Activated CD8-positive, alpha-beta T cell treated with anti-CD3 and anti-CD28 coated beads for 36 hours (primary cell): ENCODE measurements at regions not wholly inside any gene's neighbourhood (a gene's known extent, or its start where the extent isn't known, plus 50 kb on each side); places are given as distances from the start of the nearest gene placed in this dataset.

Experiments
- ATAC-seq: fragments of 200-7000 bp; cut with Tn5 transposase; one replicate; pipeline ENCODE4 v1.10.0; 2021; ENCODE audit warnings: mild to moderate bottlenecking, moderate library complexity
- CTCF ChIA-PET: fragments of 350-600 bp; sonication (Branson Sonifier 250); formaldehyde crosslinking; loops from one replicate; lab custom pipeline; 2021; ENCODE audit warnings: antibody characterized with exemption; lab: Charles Lee
- POLR2A ChIA-PET: fragments of 350-600 bp; sonication (Branson Sonifier 250); formaldehyde crosslinking; loops from one replicate; lab custom pipeline; 2021; ENCODE audit warnings: antibody characterized with exemption; lab: Charles Lee
- DNase-seq: peaks from one replicate; pipeline ENCODE4 v3.0.0-alpha.2; 2020
- H3K27ac Mint-ChIP-seq: one replicate; pipeline ENCODE4 v1.8.0; 2021; ENCODE audit warnings: mild to moderate bottlenecking, mixed read lengths
- H3K27me3 Mint-ChIP-seq: one replicate; pipeline ENCODE4 v1.8.0; 2021; ENCODE audit warnings: mixed read lengths
- H3K36me3 Mint-ChIP-seq: one replicate; pipeline ENCODE4 v1.8.0; 2021; ENCODE audit warnings: low read depth, mixed read lengths
- H3K4me1 Mint-ChIP-seq: one replicate; pipeline ENCODE4 v1.8.0; 2021; ENCODE audit warnings: low read depth, mixed read lengths
- H3K4me3 Mint-ChIP-seq: one replicate; pipeline ENCODE4 v1.8.0; 2021; ENCODE audit warnings: mild to moderate bottlenecking, moderate library complexity, mixed read lengths
- H3K9me3 Mint-ChIP-seq: one replicate; pipeline ENCODE4 v1.8.0; 2021; ENCODE audit warnings: mixed read lengths
- intact Hi-C: fragments of 100-400 bp; cut with micrococcal nuclease; formaldehyde crosslinking; loops from one replicate; pipeline ENCODE4 v1.10.0; 2022
- TF ChIP-seq, protein P1 (sequence below): fragments of 200-600 bp; IDR thresholded peaks from one replicate; pipeline ENCODE4 v1.8.0; 2022; ENCODE audit warnings: antibody characterized with exemption, mild to moderate bottlenecking

DNA sequence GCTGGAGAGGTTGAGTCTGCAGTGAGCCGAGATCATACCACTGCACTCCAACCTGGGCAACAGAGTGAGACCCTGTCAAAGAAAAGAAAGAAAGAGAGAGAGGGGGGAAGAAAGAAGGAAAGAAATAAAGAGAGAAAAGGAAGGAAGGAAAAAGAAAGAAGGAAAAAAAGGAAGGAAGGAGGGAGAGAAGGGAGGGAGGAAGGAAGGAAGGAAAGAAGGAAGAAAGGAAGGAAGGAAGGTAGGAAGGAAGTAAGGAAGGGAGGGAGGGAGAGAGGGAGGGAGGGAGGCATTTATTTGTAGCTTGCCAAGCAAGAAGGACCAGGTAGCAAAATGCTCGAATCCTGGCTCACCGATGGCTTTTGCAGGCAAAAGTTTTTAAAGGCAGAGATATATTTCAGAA, 74.5 kb upstream of the BAIAP2L1 start:
- ATAC-seq (no peak), DNase-seq (no peak)
- Mint-ChIP-seq H3K27ac (no peak overlapping the region), H3K4me3 (no peak overlapping the region), H3K36me3 (no peaks in the 10 kb centered on the region), H3K27me3 (peaks cover 17% of the 10 kb centered on the region), H3K4me1 (peaks cover 3% of the 10 kb centered on the region), H3K9me3 (no peaks in the 10 kb centered on the region)
- POLR2A ChIA-PET: no interaction called here
- intact Hi-C loops: no loop called here
- TF ChIP-seq, protein P1, sequence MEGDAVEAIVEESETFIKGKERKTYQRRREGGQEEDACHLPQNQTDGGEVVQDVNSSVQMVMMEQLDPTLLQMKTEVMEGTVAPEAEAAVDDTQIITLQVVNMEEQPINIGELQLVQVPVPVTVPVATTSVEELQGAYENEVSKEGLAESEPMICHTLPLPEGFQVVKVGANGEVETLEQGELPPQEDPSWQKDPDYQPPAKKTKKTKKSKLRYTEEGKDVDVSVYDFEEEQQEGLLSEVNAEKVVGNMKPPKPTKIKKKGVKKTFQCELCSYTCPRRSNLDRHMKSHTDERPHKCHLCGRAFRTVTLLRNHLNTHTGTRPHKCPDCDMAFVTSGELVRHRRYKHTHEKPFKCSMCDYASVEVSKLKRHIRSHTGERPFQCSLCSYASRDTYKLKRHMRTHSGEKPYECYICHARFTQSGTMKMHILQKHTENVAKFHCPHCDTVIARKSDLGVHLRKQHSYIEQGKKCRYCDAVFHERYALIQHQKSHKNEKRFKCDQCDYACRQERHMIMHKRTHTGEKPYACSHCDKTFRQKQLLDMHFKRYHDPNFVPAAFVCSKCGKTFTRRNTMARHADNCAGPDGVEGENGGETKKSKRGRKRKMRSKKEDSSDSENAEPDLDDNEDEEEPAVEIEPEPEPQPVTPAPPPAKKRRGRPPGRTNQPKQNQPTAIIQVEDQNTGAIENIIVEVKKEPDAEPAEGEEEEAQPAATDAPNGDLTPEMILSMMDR: no peak
- CTCF ChIA-PET: no interaction called here

DNA sequence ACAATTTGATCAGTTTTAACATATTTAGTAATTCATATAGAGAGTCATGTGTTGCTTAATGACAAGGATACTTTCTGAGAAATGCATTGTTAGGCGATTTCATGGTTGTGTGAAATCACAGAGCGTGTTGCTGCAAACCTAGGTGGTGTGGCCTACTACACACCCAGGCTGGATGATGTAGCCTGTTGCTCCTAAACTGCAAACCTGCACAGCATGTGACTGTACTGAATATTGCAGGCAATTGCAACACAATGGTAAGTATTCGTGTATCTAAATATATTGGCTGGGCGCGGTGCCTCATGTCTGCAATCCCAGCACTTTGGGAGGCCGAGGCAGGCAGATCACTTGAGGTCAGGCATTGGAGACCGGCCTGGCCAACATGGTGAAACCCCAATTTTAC, 73.7 kb upstream of the BAIAP2L1 start:
- peaks cover 3% of the 10 kb centered on the region for H3K4me1 Mint-ChIP-seq
- H3K4me3 Mint-ChIP-seq: no peak overlapping the region
- ChIA-PET CTCF (no interaction called here), POLR2A (no interaction called here)
- H3K27ac Mint-ChIP-seq: no peak overlapping the region
- H3K27me3 Mint-ChIP-seq: peaks cover 24% of the 10 kb centered on the region
- no peaks in the 10 kb centered on the region for H3K36me3 Mint-ChIP-seq
- TF ChIP-seq, protein P1: no peak
- no peak for ATAC-seq
- intact Hi-C loops: no loop called here
- DNase-seq: no peak
- H3K9me3 Mint-ChIP-seq: no peaks in the 10 kb centered on the region

DNA sequence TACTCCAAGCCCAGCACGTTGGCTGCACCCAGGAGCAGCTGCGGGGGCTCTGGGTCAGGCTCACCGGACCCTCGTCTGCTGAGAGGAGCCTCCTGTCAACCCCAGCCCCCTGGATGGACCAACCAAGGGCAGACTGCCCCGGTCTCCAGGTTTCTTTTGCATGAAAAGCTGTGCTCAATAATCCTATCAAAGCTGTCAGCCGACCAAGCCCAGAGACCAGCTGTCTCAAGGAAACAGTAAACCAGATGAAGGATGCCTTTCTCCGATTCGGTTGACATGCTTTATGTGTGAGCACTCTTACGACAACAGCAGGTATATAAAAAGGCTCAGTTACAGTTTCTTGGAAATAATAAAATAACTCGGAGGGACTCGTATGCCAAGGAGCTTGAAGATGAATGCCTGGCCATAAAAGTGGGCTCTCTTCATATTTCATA, 71.6 kb upstream of the BAIAP2L1 start:
- H3K4me1 Mint-ChIP-seq: peaks cover 3% of the 10 kb centered on the region
- POLR2A ChIA-PET: no interaction called here

DNA sequence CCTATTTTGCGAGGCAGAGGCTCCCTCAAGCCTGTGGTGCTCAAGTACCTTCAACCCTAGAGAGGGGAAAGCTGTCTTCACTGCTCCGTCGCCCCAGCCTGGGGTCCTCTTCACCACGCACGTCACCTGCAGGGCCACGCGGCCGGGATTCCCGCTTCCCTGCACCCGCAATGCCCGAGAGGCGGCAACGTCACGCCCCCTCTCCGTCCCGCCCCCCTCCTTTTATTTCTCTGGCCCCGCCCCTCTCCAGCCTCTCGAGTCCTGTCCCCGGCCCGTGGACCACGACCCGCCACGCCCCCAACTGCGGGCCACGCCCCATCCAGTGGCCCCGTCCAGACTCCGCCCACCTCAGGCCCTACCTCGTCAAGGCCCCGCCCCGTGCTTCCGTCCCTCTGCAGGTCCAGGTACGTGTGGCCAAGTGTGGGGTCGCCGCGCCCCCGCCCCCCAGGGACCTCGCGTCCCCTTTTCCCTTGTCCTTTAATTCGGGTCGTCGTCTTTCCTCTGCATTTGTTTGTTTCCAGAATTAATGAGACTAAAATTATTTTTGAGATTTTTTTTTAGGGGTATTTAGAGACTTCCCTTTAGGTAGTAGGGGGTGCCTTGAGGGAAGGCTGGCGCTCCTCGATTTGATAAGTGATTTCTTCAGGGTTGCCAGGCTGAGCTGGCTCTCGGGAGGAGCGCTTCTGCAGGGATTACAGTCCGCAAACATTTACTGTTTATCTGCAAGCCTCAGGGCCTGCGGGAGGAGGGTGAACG, 69.8 kb upstream of the BAIAP2L1 start:
- CTCF ChIA-PET: interaction anchor here (1.0 kb wide), 1 partner anchor 275 kb away, joined by 5 read pairs; no protein-coding TSS in a partner anchor
- Mint-ChIP-seq H3K9me3 (peaks cover 2% of the 10 kb centered on the region), H3K27me3 (peaks cover 27% of the 10 kb centered on the region), H3K4me1 (peaks cover 3% of the 10 kb centered on the region), H3K36me3 (no peaks in the 10 kb centered on the region), H3K4me3 (no peak overlapping the region), H3K27ac (no peak overlapping the region)
- TF ChIP-seq, protein P1: no peak
- intact Hi-C loops: no loop called here
- POLR2A ChIA-PET: no interaction called here
- DNase-seq: peak; percentile 33
- ATAC-seq: peak; percentile 68

More for the DNA sequence above, 71.6 kb upstream of the BAIAP2L1 start:
- Mint-ChIP-seq H3K9me3 (peaks cover 2% of the 10 kb centered on the region), H3K36me3 (no peaks in the 10 kb centered on the region), H3K4me3 (no peak overlapping the region), H3K27me3 (peaks cover 24% of the 10 kb centered on the region), H3K27ac (no peak overlapping the region)
- TF ChIP-seq, protein P1: no peak
- no peak for DNase-seq
- no peak for ATAC-seq
- intact Hi-C loops: no loop called here
- CTCF ChIA-PET: no interaction called here

DNA sequence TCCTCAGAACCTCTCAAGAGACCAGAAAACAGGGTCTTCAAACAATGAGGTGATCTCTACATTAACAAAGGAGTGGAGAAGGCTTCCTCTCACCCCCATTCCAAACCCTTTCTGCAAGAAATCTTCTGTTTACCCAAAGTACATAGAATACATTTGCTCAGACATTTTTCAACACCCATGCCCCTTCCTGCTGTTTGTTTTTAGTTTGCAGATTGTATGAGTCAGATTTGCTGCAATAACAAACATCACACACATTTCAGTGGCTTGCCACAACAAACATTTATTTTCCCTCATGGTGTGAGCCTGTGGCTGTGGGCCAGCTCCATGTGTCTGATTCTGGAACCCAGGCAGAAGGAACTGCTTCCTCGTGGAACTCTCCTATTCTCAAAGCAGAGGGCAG, 68.2 kb upstream of the BAIAP2L1 start:
- DNase-seq: no peak
- peaks cover 27% of the 10 kb centered on the region for H3K27me3 Mint-ChIP-seq
- no peak overlapping the region for H3K4me3 Mint-ChIP-seq
- TF ChIP-seq, protein P1: no peak
- no peak overlapping the region for H3K27ac Mint-ChIP-seq
- CTCF ChIA-PET: no interaction called here
- no peaks in the 10 kb centered on the region for H3K36me3 Mint-ChIP-seq
- peaks cover 3% of the 10 kb centered on the region for H3K4me1 Mint-ChIP-seq
- intact Hi-C loops: no loop called here
- no peak for ATAC-seq
- POLR2A ChIA-PET: no interaction called here
- H3K9me3 Mint-ChIP-seq: peaks cover 2% of the 10 kb centered on the region
